Right lung (tissue), 2 donors: ENCODE measurements at regions not wholly inside any gene's neighbourhood (a gene's known extent, or its start where the extent isn't known, plus 50 kb on each side); places are given as distances from the start of the nearest gene placed in this dataset.
"Not testable (repeated sequence)": the region's sequence is repeated elsewhere in the genome, so short reads cannot be mapped to it uniquely, and the experiment has no call there.

Experiments used
- DNase-seq, 2 donors: peaks; one replicate each; pipeline ENCODE4 v3.0.0-alpha.2; 2013

GRCh38 chr22:23437779-23438178 lies 142.3 kb downstream of the IGLL1 start:
- DNase-seq: no peak

DNA sequence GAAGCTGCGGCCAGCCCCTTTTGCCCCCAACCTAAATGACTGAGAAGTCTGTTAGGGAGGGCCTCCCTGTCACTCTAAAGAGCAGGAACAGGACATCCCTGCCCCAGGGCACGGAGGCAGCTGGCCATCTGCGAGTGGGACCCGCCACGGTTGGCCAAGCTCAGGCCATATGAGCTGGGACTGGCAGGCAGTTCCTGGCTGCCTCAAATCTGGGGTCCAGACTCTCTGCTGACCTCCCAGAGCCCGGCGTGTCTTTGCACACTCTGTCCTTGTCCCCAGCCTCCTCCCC lies 143.0 kb downstream of the IGLL1 start:
- not testable (repeated sequence) for DNase-seq

- DNase-seq: not testable (repeated sequence)
Observed at GRCh38 chr22:23436354-23437106, 143.6 kb downstream of the IGLL1 start.

- not testable (repeated sequence) for DNase-seq
Observed at GRCh38 chr22:23435186-23435585, 144.9 kb downstream of the IGLL1 start.

DNA sequence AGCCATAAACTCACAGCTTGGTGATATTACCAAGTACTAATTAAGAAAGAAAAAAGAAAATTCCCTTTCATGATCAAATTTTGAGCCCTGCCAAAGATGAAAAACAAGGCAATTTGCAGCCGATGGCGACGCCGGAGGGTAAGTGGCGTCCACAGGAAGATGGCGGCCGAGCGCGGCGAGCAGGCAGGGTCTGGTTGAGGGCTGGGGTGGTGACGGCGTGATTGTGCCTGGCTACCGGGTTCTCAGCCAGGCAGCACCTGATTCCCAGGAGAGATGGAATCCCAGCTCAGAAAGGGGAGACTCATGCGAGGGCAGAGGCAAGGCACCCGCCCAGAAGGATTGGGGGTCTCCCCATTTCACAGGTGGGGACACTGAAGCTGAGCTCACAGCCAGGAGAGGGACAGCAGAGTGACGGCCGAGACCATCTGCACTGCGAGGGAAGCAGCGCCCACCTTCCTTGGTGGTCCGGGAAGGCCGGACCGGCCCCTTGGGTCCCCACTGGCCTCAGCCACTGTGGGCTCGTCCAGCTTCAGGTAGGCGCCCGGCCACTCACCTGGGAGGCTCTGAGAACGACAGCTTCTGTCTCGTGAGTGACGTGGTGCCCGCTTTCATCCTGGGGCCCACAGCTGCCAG lies 145.8 kb downstream of the IGLL1 start:
- not testable (repeated sequence) for DNase-seq

DNA sequence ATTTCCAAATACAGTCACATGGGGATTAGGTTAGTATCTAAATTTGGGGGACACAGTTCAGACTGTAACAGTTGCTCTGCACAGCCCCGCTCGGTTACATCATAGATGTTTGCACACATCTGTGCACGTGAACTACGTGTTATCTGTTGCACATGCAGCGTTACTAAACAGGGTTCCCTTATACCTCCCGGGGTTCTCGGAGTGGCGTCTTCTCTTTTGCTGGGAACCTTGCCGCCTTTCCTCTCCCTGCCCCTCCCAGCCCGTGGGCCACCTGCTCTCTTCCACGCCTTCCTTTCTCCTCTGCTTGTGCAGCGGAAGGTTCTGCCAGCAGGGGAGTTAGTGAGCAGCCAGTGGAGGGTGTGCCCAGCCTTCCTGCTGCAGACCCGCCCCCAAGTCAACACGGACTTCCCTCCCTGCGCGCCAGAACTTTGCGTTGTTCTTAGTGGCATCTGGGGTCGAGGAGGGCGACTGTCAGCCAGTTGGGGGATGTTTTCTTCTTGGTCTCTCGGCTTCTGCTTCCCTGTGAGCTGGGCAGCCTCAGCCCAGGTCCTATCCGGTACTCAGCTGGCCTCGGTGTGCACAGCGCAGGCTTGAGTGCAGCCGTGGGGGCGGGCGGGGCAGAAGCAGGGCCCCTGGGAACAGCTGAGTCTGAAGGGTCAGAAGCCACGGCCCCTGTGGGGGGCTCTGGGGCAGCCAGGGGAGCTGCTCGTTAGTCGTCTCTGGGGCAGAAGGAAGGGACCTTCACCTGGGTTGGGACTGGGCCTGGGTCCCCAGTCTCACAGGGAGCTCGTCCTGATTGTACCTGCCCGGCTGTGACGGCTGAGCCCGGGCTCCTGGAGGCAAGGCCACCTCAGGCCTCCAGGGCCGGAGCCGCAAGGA lies 146.7 kb downstream of the IGLL1 start:
- peak; percentile 24 to 31 for DNase-seq

GRCh38 chr22:23432719-23433118 lies 147.4 kb downstream of the IGLL1 start:
- not testable (repeated sequence) for DNase-seq

- DNase-seq: no peak
Observed at GRCh38 chr22:23431337-23432072, 148.6 kb downstream of the IGLL1 start.

DNA sequence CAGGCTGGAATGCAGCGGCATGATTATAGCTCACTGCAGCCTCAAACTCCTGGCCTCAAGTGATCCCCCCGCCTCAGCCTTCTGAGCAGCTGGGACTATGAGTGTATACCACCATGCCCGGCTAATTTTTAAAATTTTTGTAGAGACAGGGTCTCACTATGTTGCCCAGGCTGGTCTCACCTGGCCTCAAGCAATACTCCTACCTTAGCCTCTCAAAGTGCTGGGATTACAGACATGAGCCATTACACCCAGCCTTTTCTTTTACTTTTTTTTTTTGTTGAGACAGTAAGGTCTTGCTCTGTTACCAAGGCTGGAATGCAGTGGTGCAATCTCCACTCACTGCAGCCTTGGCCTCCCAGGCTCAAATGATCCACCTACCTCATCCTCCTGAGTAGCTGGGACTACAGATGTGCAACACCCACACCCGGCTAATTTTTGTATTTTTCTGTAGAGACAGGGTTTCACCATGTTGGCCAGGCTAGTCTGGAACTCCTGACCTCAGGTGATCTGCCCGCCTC lies 155.5 kb downstream of the IGLL1 start:
- not testable (repeated sequence) for DNase-seq

- no peak for DNase-seq
Observed at GRCh38 chr22:23424031-23424430, 156.1 kb downstream of the IGLL1 start.

DNA sequence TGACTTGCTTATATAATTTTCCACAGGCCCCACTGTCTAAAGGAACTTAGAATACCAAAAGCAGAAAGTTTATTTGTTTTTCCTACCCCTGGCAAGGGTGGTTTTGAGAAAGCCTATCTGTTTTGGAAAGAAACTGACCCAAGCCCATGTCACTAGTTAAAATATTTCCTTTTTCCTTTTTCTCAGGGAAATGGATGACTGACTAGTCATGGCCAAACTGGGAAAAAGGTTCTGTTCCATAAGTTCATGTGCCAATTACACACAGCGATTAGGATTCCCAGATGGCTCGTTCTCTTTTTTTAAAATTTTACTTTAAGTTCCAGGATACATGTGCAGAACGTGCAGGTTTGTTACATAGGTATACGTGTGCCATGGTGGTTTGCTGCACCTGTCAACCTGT lies 157.8 kb downstream of the IGLL1 start:
- DNase-seq: not testable (repeated sequence)

- DNase-seq: not testable (repeated sequence)
Observed at GRCh38 chr22:23421300-23421699, 158.8 kb downstream of the IGLL1 start.

DNA sequence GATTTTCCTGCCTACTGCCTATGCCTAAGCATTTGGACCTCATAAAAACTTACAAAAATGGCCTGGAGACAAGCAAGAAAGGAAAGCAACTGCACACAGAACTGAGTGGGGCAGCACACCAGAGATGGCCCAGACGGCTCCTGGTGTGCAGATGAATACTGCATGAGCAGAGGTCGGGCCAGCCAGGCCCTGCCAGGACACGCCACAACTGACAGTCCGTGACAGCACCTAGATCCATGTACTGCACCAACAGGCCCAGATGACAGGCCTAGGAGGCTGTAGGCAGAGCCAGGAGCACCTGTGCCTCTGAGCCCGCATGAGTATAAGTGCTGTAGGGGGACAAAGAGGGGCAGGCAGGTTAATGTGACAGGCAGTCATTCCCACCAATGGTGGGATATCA lies 160.2 kb downstream of the IGLL1 start:
- DNase-seq: no peak

DNA sequence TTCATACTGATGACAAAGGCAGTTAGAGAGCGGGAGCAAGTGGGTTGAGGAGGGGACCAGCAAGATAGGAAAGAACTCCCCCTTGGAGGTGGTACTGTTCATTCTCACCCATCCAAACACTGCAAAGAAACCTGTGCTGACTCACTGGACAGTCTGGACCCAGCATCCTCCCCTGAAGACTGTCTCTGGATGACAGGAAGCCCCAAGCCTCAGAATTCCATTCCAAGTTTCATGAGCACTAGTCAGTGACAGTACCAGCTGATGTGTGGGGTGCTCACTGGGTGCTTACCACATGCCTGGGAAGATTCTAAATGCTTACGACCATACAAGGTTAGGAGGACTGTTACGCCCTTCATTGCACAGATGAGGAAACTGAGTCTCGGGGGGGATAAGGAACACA lies 160.9 kb downstream of the IGLL1 start:
- DNase-seq: no peak

DNA sequence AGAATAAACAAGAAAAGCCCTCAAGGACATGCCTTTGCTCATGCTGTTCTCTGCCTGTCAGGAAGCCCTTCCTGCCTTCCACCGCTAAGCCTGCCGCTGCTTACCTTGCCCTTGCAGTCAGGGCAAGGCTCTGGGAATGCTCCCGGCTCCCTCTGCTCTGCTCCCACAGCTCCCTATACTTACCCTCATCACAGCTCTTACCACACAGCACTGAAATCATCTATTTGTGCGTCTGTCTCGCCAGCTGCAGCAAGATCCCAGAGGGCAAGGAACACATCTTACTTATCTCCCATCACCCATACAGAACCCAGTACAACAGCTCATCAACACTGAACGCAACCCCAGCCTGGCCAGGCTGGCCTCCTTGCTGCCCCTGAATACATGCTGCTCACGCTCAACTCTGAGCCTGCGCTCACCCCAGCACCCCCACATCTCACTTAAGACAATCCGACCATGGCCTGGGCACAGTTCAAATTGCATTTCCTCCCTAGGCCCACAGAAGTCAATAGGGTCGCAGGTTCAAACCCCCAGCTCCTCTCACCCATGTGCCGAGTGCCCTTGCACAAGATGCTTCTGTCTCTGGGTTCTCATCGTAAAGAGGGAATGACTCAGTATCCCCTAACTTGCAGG lies 161.8 kb downstream of the IGLL1 start:
- no peak for DNase-seq

- not testable (repeated sequence) for DNase-seq
Observed at GRCh38 chr22:23417327-23417726, 162.8 kb downstream of the IGLL1 start.

GRCh38 chr22:23416169-23416690 lies 163.9 kb downstream of the IGLL1 start:
- DNase-seq: not testable (repeated sequence)

GRCh38 chr22:23415490-23415851 lies 164.6 kb downstream of the IGLL1 start:
- DNase-seq: no peak

DNA sequence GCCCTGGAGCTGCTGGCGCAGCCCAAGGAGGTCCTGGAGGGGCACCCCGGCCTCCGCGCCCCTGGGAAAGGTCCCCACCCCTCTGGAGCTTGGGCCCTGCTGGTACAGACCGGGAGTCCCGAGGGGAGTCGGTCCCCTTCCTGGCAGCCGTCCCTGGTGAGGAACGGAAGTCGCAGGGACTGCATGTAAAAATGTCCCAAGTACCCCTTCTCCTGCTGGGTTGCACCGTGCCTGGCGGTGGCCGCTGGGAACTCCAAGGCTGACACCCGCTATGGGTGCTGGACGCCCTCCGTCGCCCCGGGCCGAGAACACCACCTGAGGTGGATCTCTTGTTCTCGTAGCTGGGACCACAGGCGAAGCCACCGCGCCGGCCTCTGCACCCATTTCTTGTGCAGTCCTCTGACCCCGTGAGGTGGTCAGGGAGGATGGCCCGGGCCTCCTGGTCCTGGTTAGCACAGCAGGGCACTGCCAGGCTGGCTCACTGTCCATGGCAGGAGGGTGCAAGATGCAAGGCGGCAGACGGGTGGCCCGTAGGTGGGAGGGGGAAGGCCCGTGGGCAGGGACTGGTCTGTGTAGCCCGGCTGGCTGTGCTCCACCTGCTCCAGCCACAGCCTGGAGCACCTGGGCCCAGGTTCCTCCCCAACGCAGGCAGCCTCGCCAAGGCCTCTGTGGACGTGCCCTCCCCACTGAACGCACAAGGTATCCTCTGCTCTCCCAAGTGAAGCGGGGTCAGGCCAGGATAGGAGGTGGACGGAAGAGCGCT lies 165.2 kb downstream of the IGLL1 start:
- DNase-seq: no peak

DNA sequence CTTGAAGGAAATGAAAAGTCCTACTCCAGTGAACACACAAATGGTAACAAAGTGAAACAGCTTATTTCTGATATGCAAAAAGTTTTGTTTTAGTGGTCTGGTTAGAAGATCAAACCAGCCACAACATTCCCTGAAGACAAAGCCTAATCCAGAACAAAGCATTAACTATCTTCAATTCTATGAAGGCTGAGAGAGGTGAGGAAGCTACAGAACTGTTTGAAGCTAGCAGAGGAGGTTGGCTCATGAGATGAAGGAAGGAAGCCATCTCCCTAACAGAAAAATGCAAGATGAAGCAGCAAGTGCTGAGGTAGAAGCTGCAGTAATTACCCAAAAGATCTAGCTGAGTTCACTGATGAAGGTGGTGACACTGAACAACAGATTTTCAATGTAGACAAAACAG lies 168.4 kb downstream of the IGLL1 start:
- DNase-seq: no peak
